HG03442 (cell line): ENCODE measurements at regions not wholly inside any gene's neighbourhood (a gene's known extent, or its start where the extent isn't known, plus 50 kb on each side); places are given as distances from the start of the nearest gene placed in this dataset.

Experiments
- ATAC-seq: cut with Tn5 transposase; IDR thresholded peaks from one replicate; pipeline ENCODE4 v1.9.1; 2021; ENCODE audit warnings: mild to moderate bottlenecking, moderate library complexity; ENCODE audit not compliant: unreplicated experiment

DNA sequence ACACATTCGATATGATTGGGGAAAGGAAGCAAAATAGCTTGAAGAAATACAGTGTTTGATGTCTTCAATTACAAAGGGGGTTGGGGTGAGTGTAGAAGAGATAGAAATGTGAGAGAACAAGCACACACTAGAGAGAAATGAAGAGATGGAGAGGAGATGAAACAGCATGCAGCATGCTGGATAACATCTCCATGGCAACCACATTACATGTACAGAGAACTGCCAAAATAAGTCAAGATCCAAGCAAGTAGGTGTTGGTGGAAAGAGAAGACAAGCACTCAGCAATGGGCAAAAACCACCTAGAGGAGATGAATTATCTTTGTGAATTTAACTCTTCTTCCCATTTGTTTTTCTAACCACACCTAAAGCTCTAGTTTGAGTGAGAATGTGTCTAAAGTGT is 289.8 kb downstream of the GRIN2B start:
- no peak for ATAC-seq

DNA sequence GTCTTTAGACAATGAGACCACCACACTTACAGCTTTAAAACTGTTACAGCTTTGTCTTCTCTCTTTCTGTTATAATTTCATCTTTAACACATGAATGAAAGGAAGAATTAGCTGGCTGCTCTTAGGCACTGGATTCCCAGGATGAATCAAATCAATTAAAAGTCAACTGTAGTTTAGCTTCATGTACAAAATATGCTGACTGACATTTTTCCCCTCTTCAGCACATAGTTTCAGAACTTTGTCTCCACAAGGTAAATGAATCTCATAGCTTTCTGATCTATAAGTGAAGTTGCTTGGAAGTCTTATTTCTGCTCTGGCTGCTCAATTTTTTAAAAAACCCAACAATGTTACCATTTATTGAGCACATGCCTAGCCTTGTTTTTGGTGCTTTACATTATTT is 293.8 kb downstream of the GRIN2B start:
- ATAC-seq: no peak

DNA sequence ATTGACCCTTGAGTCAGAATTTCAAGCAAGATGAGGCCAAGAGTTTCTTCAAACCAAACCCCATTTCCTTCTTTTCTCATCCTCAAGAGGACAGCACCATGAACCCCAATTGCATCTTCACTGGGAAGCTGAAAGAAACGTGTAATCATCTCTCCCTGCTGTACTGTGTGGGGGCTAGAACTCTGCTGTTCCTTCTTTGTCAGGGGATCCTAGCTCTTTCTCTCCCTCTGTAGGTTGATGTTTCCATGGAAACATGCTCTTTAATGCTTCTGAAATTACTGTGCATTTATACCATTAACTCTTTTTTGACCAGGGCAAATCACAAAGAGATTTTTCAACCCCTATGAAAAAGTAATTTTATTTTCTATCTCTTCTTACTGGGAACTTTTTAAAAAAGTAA is 295.1 kb downstream of the GRIN2B start:
- no peak for ATAC-seq

DNA sequence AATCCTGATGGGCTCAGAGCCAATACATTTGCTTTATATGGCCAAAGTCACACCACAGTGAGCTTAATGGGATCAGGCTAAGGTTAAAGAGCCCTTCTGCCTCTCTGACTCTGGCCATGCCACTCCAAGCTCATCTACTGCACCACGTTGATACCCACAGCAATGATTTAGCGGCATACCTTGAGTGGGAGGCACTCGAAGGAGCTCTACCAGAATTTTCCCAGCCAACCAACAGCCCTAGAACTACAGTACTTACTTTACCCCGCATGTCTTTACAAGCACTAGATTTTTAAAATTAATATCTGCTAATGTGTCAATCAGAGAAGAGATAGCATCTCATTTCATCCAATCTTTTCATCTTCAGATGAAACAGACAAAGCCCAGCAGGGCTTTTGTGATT is 300.5 kb downstream of the GRIN2B start:
- ATAC-seq: no peak

DNA sequence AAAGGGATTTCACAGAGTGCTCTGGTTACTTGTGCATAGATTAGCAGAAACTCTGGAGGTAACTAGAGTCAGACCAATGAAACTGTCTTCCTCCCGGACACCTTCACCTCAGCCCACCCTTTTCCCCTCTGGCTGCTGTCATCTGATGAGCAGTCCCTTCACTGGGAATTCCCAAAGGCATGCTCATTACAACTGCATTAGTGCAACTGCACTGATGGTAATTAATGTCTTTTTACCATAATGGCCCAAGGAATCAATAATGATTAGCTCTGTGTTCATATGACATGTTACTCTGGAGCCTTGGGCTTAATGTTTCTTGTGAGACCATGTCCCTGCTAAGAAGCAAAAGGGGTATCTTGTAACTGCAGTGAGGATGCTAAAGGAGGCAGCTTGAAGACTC is 304.5 kb downstream of the GRIN2B start:
- no peak for ATAC-seq

GRCh38 chr12:13670285-13670866 is 311.0 kb downstream of the GRIN2B start:
- ATAC-seq: no peak

GRCh38 chr12:13668880-13669279 is 312.5 kb downstream of the GRIN2B start:
- ATAC-seq: no peak

GRCh38 chr12:13666806-13667205 is 314.6 kb downstream of the GRIN2B start:
- ATAC-seq: no peak

DNA sequence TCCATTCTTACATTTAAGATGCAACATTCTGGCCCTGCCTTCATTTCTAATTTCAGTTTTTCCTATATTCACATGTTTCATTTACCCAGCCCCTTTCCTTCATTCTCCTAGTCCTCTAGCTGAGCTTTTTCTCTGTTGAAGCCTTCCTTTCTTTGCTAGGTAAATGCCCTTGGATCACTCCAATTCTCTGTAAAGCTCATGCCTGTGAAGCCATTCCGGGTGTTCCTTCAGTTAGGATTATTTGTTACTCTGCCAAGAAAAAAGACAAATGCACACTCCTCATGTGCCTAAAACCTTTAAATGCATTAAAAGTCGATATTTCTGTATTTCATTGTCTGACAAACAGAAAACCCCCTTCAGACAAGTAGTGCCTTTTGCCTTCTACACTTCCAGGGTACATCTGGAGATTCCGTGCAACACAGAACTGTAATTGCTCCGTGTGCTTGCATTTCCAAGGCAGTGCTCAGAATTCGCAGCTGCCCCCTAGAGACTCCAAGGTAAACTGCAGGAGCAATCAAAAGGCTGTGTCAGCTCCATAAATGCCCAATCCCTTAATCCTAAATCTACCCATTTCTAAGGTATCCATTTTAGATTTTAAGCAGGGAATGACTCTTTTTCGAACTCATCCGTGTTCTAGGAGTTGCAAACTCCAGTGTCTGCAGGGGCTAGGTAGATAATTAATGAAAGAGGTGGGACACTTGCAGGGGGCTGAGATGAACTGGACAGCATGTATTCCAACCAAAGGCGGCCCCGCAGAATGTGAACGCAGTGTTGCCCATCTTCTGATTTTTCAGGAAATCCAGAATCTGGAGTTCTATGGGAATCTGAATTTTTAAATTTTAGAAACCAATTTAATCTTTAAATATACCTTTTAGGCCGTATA is 320.2 kb downstream of the GRIN2B start:
- ATAC-seq: peak; percentile 77

DNA sequence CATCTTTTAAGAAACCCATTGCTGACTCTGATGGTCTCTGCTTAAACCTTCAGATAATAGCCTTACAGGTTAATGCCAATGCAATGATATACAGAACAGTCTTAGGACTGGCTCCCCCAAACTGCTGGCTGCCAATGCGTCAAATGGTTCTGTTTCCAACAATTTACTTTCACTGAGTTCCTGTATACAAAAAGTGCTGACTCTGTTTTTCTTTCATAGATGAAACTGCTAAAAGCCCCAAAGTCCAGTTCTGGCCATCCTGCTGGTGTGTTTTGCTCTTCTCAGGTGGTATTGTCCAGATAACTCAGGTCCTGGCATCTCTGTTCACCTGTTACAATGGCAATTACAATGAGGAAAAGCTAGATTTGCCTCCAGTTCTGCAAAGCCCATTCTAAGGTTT is 326.9 kb downstream of the GRIN2B start:
- ATAC-seq: no peak

- ATAC-seq: no peak
These were observed 329.3 kb downstream of the GRIN2B start for GRCh38 chr12:13652105-13652504.

- no peak for ATAC-seq
These were observed 345.7 kb downstream of the GRIN2B start for GRCh38 chr12:13635709-13636108.

GRCh38 chr12:13631873-13632272 is 349.5 kb downstream of the GRIN2B start:
- ATAC-seq: no peak

- no peak for ATAC-seq
These were observed 351.0 kb downstream of the GRIN2B start for GRCh38 chr12:13630354-13630753.

- no peak for ATAC-seq
These were observed 353.3 kb downstream of the GRIN2B start for GRCh38 chr12:13628067-13628466.

- ATAC-seq: no peak
These were observed 353.9 kb downstream of the GRIN2B start for GRCh38 chr12:13627536-13627935.

DNA sequence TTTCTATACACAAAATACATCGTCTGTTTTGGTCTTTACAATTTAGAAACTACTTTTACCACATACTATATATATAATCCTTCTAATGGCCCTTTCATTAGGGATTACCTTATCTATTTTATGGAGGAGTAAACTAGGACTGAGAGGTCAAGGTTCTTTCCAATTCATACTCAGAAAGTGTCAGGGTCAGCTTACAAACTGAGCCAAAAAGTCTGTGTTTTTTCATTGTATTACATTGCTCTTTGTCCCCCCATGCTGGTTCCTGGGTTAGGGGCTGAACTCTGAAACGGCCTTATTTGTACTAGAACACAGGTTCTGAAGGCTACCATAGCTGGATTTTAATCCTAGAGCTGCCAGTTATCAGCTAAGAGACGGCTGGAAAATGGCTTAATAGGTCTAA is 368.1 kb downstream of the GRIN2B start:
- no peak for ATAC-seq

DNA sequence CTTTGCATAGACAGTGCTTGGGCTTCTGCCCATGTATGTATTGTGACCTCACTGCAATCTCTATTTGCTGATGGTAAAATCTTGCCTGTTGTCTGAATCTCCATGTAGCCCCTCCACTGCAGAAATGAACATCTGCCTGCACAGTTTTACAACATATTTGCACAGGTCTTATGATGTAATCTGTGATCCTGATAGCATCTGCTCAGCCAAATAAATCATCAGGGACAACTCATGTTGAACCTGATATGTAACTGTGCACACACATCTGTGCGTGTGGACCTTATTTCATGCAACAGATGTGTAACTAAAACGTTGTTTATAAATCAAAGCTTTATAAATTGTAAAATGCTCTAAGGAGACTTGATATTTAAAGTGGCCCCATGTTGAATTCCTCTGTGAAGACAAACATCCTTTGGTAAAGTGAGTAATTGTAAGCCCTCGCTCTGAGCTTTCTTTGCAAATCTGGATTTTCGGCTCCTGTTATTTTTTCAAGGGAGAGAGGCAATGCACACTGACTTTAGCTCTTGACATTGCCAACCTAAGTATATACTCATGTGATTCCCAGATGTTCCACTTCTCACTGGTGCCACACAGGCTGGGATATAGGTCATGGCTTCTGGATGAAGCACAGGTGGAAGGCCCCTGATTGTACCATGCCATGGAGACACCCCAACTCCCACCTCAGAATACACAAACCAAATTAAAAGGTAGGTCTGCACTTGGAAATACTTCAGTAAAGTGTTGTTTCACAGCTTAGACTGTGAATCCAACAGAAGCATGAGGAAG is 371.3 kb downstream of the GRIN2B start:
- no peak for ATAC-seq

DNA sequence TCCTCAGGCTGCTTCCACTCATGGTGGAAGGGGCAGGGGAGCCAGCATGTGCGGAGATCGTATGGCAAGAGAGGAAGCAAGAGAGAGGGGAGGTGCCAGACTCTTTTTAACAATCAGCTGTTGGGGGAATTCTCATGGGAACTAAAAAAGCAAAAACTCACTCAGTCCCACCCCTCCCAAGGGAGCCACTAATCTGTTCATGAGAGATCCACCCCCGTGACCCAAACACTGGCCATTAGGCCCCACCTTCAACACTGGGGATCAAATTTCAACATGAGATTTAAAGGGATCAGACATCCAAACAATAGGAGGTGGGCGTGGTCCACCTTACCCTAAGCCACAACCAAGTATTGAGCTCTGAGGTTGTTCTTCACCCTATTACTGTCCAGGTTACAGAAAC is 375.1 kb downstream of the GRIN2B start:
- no peak for ATAC-seq

- no peak for ATAC-seq
These were observed 377.4 kb downstream of the GRIN2B start for GRCh38 chr12:13603953-13604352.

- no peak for ATAC-seq
These were observed 379.2 kb downstream of the GRIN2B start for GRCh38 chr12:13602172-13602571.

DNA sequence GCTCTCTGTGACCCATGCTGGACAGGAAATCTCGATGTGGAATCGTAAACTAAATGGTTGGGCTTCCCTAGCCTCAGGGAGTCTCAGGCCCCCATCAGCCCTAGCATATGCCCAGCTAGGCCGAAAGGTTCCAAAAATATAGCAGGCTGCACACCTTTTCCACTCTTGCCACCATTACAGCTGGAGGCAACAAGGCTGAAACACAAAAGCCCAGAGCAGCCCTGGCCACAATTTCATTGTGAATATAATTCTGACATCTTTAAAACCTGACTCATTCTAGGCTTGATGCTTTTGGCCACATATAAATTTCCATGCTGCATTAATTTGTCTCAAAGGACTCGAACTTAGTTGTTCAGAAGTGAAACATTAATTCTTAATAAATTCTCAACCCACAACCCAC is 382.2 kb downstream of the GRIN2B start:
- no peak for ATAC-seq
